KMS-11 (cell line): ENCODE measurements at regions not wholly inside any gene's neighbourhood (a gene's known extent, or its start where the extent isn't known, plus 50 kb on each side); places are given as distances from the start of the nearest gene placed in this dataset.
"Not testable (repeated sequence)": the region's sequence is repeated elsewhere in the genome, so short reads cannot be mapped to it uniquely, and the experiment has no call there.

Experiments
- H2AFZ ChIP-seq: fragments of 200-600 bp; sonication (generic); 2 replicates; pipeline ENCODE4 v1.6.1; 2016; ENCODE audit warnings: antibody characterized with exemption, mixed run types, low read depth
- H3K27ac ChIP-seq: fragments of 200-600 bp; sonication (generic); 2 replicates; pipeline ENCODE4 v1.6.1; 2016; ENCODE audit warnings: mild to moderate bottlenecking, mixed run types
- H3K27me3 ChIP-seq: fragments of 200-600 bp; sonication (generic); 2 replicates; pipeline ENCODE4 v1.6.1; 2017; ENCODE audit warnings: mild to moderate bottlenecking, low read depth, mixed run types, moderate library complexity; ENCODE audit not compliant: insufficient read depth
- H3K36me3 ChIP-seq: fragments of 200-600 bp; sonication (generic); 2 replicates; pipeline ENCODE4 v1.6.1; 2017; ENCODE audit warnings: mild to moderate bottlenecking, mixed run types; ENCODE audit not compliant: insufficient read depth
- H3K4me1 ChIP-seq: fragments of 200-600 bp; sonication (generic); 2 replicates; pipeline ENCODE4 v1.6.1; 2016; ENCODE audit warnings: mild to moderate bottlenecking, low read depth, mixed run types; ENCODE audit not compliant: poor library complexity, severe bottlenecking
- H3K4me2 ChIP-seq: fragments of 200-600 bp; sonication (generic); 2 replicates; pipeline ENCODE4 v1.7.0; 2016; ENCODE audit warnings: mild to moderate bottlenecking, mixed run types
- H3K4me3 ChIP-seq: fragments of 200-600 bp; sonication (generic); IDR thresholded peaks from 2 replicates; pipeline ENCODE4 v1.6.1; 2017; ENCODE audit warnings: low read depth, low read length, mixed read lengths; ENCODE audit not compliant: insufficient read depth
- H3K79me2 ChIP-seq: fragments of 200-600 bp; sonication (generic); 2 replicates; pipeline ENCODE4 v1.6.1; 2016; ENCODE audit warnings: low read depth, mixed run types; ENCODE audit not compliant: insufficient read depth
- H3K9ac ChIP-seq: fragments of 200-600 bp; sonication (generic); 2 replicates; pipeline ENCODE4 v1.6.1; 2016; ENCODE audit warnings: mild to moderate bottlenecking, mixed run types
- H4K20me1 ChIP-seq: fragments of 200-600 bp; sonication (generic); 2 replicates; pipeline ENCODE4 v1.6.1; 2016; ENCODE audit warnings: mild to moderate bottlenecking, mixed run types; ENCODE audit not compliant: insufficient read depth
- CTCF ChIP-seq: fragments of 200-600 bp; sonication (generic); conservative IDR thresholded peaks from 2 replicates; pipeline ENCODE4 v1.6.1; 2017; ENCODE audit warnings: low read depth, mild to moderate bottlenecking, antibody characterized with exemption, low read length, moderate library complexity, mixed read lengths

GRCh38 chr2:195572895-195573683 is 83.9 kb upstream of the SLC39A10 start:
- no peak overlapping the region for H3K27ac ChIP-seq
- H3K79me2 ChIP-seq = no peaks in the 10 kb centered on the region
- no peaks in the 10 kb centered on the region for H4K20me1 ChIP-seq
- H3K4me2 ChIP-seq = no peak overlapping the region
- H3K27me3 ChIP-seq = no peaks in the 10 kb centered on the region
- no peak overlapping the region for H3K4me3 ChIP-seq
- TF ChIP-seq CTCF = no peak
- peaks cover 9% of the 10 kb centered on the region for H3K4me1 ChIP-seq
- no peaks in the 10 kb centered on the region for H3K36me3 ChIP-seq
- no peak overlapping the region for H2AFZ ChIP-seq
- H3K9ac ChIP-seq = no peak overlapping the region

- Histone ChIP-seq H3K79me2 (no peaks in the 10 kb centered on the region), H3K4me1 (no peaks in the 10 kb centered on the region), H3K9ac (no peak overlapping the region), H4K20me1 (no peaks in the 10 kb centered on the region), H3K4me3 (no peak overlapping the region), H3K27ac (no peak overlapping the region), H3K36me3 (no peaks in the 10 kb centered on the region), H3K27me3 (no peaks in the 10 kb centered on the region), H3K4me2 (no peak overlapping the region), H2AFZ (no peak overlapping the region)
- no peak for TF ChIP-seq CTCF
Observed at GRCh38 chr2:195570329-195570728, 86.7 kb upstream of the SLC39A10 start.

- H3K9ac ChIP-seq = no peak overlapping the region
- no peaks in the 10 kb centered on the region for H4K20me1 ChIP-seq
- no peak for TF ChIP-seq CTCF
Observed at GRCh38 chr2:195569255-195569654, 87.8 kb upstream of the SLC39A10 start.

GRCh38 chr2:195564625-195565135 is 92.3 kb upstream of the SLC39A10 start:
- H2AFZ ChIP-seq, H3K79me2 ChIP-seq, H3K9ac ChIP-seq, H4K20me1 ChIP-seq, H3K36me3 ChIP-seq, H3K4me2 ChIP-seq, H3K27me3 ChIP-seq, H3K4me3 ChIP-seq, H3K27ac ChIP-seq: not testable (repeated sequence)
- H3K4me1 ChIP-seq = peaks cover 29% of the 10 kb centered on the region

More at GRCh38 chr2:195569255-195569654, 87.8 kb upstream of the SLC39A10 start:
- Histone ChIP-seq H3K27ac (no peak overlapping the region), H3K4me1 (no peaks in the 10 kb centered on the region), H3K79me2 (no peaks in the 10 kb centered on the region), H3K36me3 (no peaks in the 10 kb centered on the region), H3K27me3 (no peaks in the 10 kb centered on the region), H3K4me2 (no peak overlapping the region), H2AFZ (no peak overlapping the region), H3K4me3 (no peak overlapping the region)
